Transverse colon (tissue), 4 donors: ENCODE measurements at regions not wholly inside any gene's neighbourhood (a gene's known extent, or its start where the extent isn't known, plus 50 kb on each side); places are given as distances from the start of the nearest gene placed in this dataset.
A peak's percentile ranks its signal among the peaks of the same experiment; 100 is the strongest.
"Not testable (repeated sequence)": the region's sequence is repeated elsewhere in the genome, so short reads cannot be mapped to it uniquely, and the experiment has no call there.

Experiments
- DNase-seq: peaks from one replicate; pipeline ENCODE4 v3.0.0-alpha.2; 2019
- H3K27ac ChIP-seq, 4 donors: fragments of 200-600 bp; sonication (generic); 2 replicates each; pipeline ENCODE4 v1.5.1; 2016 to 2018; ENCODE audit warnings: inconsistent platforms in 4 of 4
- H3K27me3 ChIP-seq: fragments of 200-600 bp; sonication (generic); 2 replicates; pipeline ENCODE4 v1.5.1; 2017; ENCODE audit warnings: inconsistent platforms
- H3K36me3 ChIP-seq, 4 donors: fragments of 200-600 bp; sonication (generic); 2 replicates each; pipeline ENCODE4 v1.5.1; 2017 to 2019; ENCODE audit warnings: inconsistent platforms in 4 of 4
- H3K4me1 ChIP-seq, 4 donors: fragments of 200-600 bp; sonication (generic); 2 replicates each; pipeline ENCODE4 v1.5.1; 2017 to 2020; ENCODE audit warnings: inconsistent platforms in 4 of 4
- H3K4me3 ChIP-seq, 4 donors: fragments of 200-600 bp; sonication (generic); 1 replicate in 1 of 4; 2 replicates in 3 of 4; pipeline versions ENCODE4 v1.5.1 to v1.6.1; 2017 to 2019; ENCODE audit warnings: inconsistent platforms in 4 of 4
- H3K9me3 ChIP-seq, 2 donors: fragments of 200-600 bp; sonication (generic); 2 replicates each; pipeline ENCODE4 v1.5.1; 2017 to 2019; ENCODE audit warnings: inconsistent platforms in 2 of 2
- EP300 ChIP-seq: sonication (generic); formaldehyde crosslinking; IDR thresholded peaks from one replicate; pipeline ENCODE4 v1.6.1; 2017; ENCODE audit warnings: antibody characterized with exemption, low read depth
- POLR2A ChIP-seq: fragments of 450-650 bp; IDR thresholded peaks from one replicate; pipeline ENCODE4 v1.6.1; 2016; ENCODE audit warnings: antibody characterized with exemption, mild to moderate bottlenecking, moderate library complexity
- POLR2AphosphoS5 ChIP-seq, 3 donors: sonication (generic); formaldehyde crosslinking; IDR thresholded peaks; one replicate each; pipeline ENCODE4 v1.6.1; 2016; ENCODE audit warnings: antibody characterized with exemption in 3 of 3
- WGBS, 2 donors: methylation state at CpG; one replicate each; pipeline ENCODE4 v1.1.5; 2018; ENCODE audit warnings: low coverage in 1 of 2; 5-methylcytosine and 5-hydroxymethylcytosine counted together
- in situ Hi-C, 4 donors: fragments of 200-750 bp; cut with MboI; loops; one replicate each; pipeline versions ENCODE4 v1.15.0 to v1.15.1; 2017; ENCODE audit warnings: low sequenced_read_pairs in 3 of 4, low pct_ligation_motif_present in 1 of 4, low pct_unique_long_range_greater_than_20kb in 1 of 4
- intact Hi-C: fragments of 100-400 bp; cut with DNase I; formaldehyde crosslinking; loops from one replicate; pipeline ENCODE4 v1.15.1; 2023; ENCODE audit warnings: low total_unique reads
- TF ChIP-seq, protein P1 (sequence below), 5 experiments: fragments of 200-600 bp in 3 of 5; fragments of 450-650 bp in 2 of 5; sonication (generic) in 3 of 5; IDR thresholded peaks; 1 replicate in 2 of 5; 2 replicates in 3 of 5; pipeline ENCODE4 v1.5.1; 2016 to 2017; ENCODE audit warnings: antibody characterized with exemption in 5 of 5, inconsistent platforms in 3 of 5, mild to moderate bottlenecking in 2 of 5, moderate library complexity in 1 of 5

DNA sequence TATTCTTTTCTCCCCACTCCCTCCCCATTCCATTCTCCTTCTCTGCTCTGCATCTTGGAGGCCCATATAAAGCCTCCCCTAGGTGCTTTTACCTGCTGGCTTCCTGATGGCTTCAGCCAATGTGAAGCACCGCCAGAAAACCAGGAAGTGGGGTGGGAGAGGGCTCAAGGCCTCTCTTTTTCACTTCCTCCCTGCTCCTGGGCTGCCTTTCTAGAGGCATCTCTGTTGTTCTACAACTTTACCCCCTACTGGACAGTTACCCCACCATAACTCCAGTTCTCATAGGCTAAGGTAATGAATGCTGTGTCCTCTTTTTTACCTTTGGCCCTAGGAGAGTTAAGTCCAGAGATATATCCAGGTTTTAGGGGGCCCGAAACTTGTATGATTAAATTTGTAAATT lies 62.4 kb upstream of the PPARGC1A start:
- Histone ChIP-seq H3K27ac (no peak overlapping the region), H3K9me3 (no peaks in the 10 kb centered on the region), H3K4me1 (no peaks in the 10 kb centered on the region), H3K36me3 (no peaks in the 10 kb centered on the region), H3K4me3 (no peak overlapping the region), H3K27me3 (no peaks in the 10 kb centered on the region)
- in situ Hi-C loops (no loop called here), intact Hi-C loops (no loop called here)
- TF ChIP-seq EP300, result no peak
- no peak for TF ChIP-seq POLR2AphosphoS5 (IDR thresholded peaks at IDR 0.05)
- TF ChIP-seq POLR2A, result no peak
- TF ChIP-seq, protein P1, sequence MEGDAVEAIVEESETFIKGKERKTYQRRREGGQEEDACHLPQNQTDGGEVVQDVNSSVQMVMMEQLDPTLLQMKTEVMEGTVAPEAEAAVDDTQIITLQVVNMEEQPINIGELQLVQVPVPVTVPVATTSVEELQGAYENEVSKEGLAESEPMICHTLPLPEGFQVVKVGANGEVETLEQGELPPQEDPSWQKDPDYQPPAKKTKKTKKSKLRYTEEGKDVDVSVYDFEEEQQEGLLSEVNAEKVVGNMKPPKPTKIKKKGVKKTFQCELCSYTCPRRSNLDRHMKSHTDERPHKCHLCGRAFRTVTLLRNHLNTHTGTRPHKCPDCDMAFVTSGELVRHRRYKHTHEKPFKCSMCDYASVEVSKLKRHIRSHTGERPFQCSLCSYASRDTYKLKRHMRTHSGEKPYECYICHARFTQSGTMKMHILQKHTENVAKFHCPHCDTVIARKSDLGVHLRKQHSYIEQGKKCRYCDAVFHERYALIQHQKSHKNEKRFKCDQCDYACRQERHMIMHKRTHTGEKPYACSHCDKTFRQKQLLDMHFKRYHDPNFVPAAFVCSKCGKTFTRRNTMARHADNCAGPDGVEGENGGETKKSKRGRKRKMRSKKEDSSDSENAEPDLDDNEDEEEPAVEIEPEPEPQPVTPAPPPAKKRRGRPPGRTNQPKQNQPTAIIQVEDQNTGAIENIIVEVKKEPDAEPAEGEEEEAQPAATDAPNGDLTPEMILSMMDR (IDR thresholded peaks at IDR 0.05), result no peak
- DNase-seq, result no peak
- 75 to 100% methylated on average over 1 to 2 of the region's 2 CpGs for WGBS, 2 donors

DNA sequence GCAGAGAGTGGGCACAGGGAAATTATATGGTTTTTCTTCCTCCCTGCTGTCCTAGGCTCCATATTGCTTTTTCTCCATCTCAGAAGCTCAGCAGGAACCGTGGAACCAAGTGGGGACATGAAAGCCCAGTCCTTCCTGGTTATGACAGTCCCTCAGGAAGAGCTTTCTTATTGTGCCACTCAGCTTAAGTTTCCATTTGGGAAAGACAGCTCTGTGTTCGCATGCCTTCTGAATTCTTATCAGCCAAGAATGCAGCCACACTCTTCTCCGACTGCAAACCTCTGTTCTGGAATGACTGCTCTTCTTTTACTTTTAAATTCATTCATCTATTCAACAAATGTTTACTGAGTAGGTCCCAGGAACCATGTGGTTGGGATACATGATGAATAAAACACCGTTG lies 58.0 kb upstream of the PPARGC1A start:
- Histone ChIP-seq H3K4me1 (no peaks in the 10 kb centered on the region), H3K27ac (no peak overlapping the region), H3K36me3 (no peaks in the 10 kb centered on the region), H3K9me3 (no peaks in the 10 kb centered on the region), H3K4me3 (no peak overlapping the region), H3K27me3 (no peaks in the 10 kb centered on the region)
- in situ Hi-C loops (no loop called here), intact Hi-C loops (no loop called here)
- no peak for TF ChIP-seq POLR2A
- TF ChIP-seq POLR2AphosphoS5 (IDR thresholded peaks at IDR 0.05), result no peak
- TF ChIP-seq EP300, result no peak
- TF ChIP-seq, protein P1 (IDR thresholded peaks at IDR 0.05), result no peak
- 77 to 81% methylated on average over 3 to 4 of the region's 4 CpGs for WGBS, 2 donors
- no peak for DNase-seq

DNA sequence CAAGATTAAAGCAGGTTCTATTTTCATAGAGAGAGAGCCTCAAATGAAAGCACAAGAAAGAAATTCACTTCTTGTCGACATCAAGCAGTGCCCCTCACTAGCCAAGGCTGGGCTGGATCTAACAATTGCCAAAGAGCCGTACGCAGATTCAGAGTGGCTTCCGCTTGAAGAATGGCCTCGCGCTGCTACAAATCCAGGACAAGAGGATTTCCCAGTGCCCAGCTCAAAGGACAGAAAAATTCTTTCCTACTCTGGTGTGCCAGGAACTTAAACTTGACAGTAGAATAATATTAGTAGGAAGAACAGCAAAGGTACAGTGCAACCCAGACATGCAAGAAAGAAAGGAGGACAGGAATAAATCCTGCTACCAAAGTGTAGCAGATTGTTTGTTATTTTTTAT lies 56.5 kb upstream of the PPARGC1A start:
- in situ Hi-C loops, result no loop called here
- Histone ChIP-seq H3K27ac (no peak overlapping the region), H3K36me3 (no peaks in the 10 kb centered on the region), H3K9me3 (no peaks in the 10 kb centered on the region), H3K4me3 (no peak overlapping the region), H3K4me1 (no peaks in the 10 kb centered on the region), H3K27me3 (no peaks in the 10 kb centered on the region)
- intact Hi-C loops, result no loop called here
- WGBS, 2 donors, result 85% methylated on average over 6 of the region's 6 CpGs; no CpG with 5 or more reads in 1 of the 2 donors
- no peak for DNase-seq
- TF ChIP-seq, protein P1 (IDR thresholded peaks at IDR 0.05), result no peak
- TF ChIP-seq POLR2AphosphoS5 (IDR thresholded peaks at IDR 0.05) (no peak), EP300 (no peak), POLR2A (no peak)

DNA sequence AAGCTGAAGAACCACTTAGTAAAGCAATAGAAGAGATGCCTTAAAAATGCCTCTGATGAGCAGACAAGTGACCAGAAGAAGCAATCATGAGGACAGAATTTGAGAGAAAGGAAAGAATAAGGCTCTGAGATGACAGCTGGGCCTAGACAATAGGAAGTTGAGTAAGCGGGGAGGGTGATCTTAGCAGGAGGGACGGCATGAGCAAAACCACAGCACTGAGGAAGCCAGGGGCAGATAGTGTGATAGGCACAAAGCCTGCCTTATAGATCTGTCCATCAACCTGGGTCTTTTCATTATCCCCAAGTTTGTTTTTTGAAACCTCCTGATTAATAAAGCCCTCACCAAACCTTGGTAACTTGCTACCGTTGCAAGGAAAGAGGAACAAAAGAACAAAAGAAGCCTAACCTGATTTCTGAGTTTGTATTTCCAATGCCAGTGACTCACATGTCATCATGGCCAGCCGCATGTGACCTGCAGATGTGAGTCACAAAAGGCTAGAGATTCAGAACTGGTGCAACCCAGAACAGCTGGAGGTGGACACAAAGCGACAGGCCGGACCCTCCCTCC lies 55.7 kb upstream of the PPARGC1A start:
- in situ Hi-C loops, result no loop called here
- 60 to 67% methylated on average over 4 to 6 of the region's 6 CpGs for whole genome bisulfite sequencing, 2 donors
- Histone ChIP-seq H3K9me3 (no peaks in the 10 kb centered on the region), H3K27ac (peak overlapping the region in 1 of 4 donors; percentile 28), H3K27me3 (no peaks in the 10 kb centered on the region), H3K4me1 (no peaks in the 10 kb centered on the region), H3K36me3 (no peaks in the 10 kb centered on the region), H3K4me3 (no peak overlapping the region)
- intact Hi-C loops, result no loop called here
- TF ChIP-seq, protein P1 (IDR thresholded peaks at IDR 0.05), result no peak
- TF ChIP-seq POLR2A, result no peak
- TF ChIP-seq POLR2AphosphoS5 (IDR thresholded peaks at IDR 0.05), result no peak
- peak; percentile 16 for DNase-seq

DNA sequence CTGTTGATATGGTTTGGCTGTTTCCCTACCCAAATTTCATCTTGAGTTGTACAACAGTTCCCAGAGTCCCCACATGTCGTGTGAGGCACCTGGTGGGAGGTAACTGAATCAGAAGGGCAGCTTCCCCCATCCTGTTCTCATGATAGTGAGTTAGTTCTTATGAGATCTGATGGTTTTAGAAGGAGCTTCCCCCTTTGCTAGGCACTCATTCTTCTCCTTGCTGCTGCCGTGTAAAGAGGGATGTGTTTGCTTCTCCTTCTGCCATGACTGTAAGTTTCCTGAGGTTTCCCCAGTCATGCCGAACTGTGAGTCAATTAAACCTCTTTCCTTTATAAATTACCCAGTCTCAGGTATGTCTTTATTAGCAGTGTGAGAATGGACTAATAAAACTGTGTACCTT lies 54.7 kb upstream of the PPARGC1A start:
- peak overlapping the region in 1 of 4 donors; percentile 28 for H3K27ac ChIP-seq
- H3K9me3 ChIP-seq, in situ Hi-C loops, H3K27me3 ChIP-seq, intact Hi-C loops, H3K4me3 ChIP-seq, H3K36me3 ChIP-seq, H3K4me1 ChIP-seq, DNase-seq: not testable (repeated sequence)
- WGBS, 2 donors, result 76 to 84% methylated on average over 3 of the region's 3 CpGs
